ENCODE measurements at regions not wholly inside any gene's neighbourhood (a gene's known extent, or its start where the extent isn't known, plus 50 kb on each side); places are given as distances from the start of the nearest gene placed in this dataset.

DNA sequence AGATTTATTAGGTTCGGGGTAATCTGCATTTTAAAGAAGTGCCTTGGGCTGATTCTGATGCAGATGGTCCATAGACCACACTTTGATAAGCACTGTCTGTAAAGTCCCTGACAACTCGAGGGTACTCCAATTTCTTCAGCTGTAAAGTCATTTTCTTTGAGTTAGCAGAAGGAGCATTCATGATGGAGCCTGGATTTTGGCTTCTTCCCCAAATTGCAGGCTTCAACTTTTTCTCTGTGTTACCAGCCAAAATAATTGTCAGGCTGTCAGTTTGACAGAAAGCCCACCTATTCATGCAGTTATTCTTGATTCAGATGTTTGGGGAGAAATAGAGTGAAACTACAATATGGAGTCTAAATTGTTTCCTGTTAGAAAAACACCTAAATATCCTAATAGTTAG, 66.0 kb downstream of the RPL37A start:
- CTCF ChIA-PET (ENCODE audit: low intra/inter-chr PET ratio) = no interaction called here
- no peaks in the 10 kb centered on the region for H3K36me3 ChIP-seq (ENCODE audit: control insufficient read depth, insufficient read depth, low read length)
- TF ChIP-seq CXXC5 (CRISPR knock-in tag; IDR thresholded peaks at IDR 0.05) (no peak), ZNF143 (CRISPR knock-in tag; IDR thresholded peaks at IDR 0.05) (no peak), ZNF184 (CRISPR knock-in tag; IDR thresholded peaks at IDR 0.05) (no peak), SMAD1 (IDR thresholded peaks at IDR 0.05; ENCODE audit: low read depth, low read length, partially characterized antibody) (no peak), POLR2AphosphoS5 (IDR thresholded peaks at IDR 0.05; ENCODE audit: control insufficient read depth, insufficient read depth, low read depth, low read length) (no peak), DNMT1 (IDR thresholded peaks at IDR 0.05) (no peak), HOXB6 (CRISPR knock-in tag; IDR thresholded peaks at IDR 0.05; ENCODE audit: borderline replicate concordance) (no peak), FOXA3 (CRISPR knock-in tag; conservative IDR thresholded peaks at IDR 0.05 in 1 of 2, IDR thresholded peaks at IDR 0.05 in 1 of 2) (no peak), ATF7 (IDR thresholded peaks at IDR 0.05) (no peak)
- TF ChIP-seq, protein P1, sequence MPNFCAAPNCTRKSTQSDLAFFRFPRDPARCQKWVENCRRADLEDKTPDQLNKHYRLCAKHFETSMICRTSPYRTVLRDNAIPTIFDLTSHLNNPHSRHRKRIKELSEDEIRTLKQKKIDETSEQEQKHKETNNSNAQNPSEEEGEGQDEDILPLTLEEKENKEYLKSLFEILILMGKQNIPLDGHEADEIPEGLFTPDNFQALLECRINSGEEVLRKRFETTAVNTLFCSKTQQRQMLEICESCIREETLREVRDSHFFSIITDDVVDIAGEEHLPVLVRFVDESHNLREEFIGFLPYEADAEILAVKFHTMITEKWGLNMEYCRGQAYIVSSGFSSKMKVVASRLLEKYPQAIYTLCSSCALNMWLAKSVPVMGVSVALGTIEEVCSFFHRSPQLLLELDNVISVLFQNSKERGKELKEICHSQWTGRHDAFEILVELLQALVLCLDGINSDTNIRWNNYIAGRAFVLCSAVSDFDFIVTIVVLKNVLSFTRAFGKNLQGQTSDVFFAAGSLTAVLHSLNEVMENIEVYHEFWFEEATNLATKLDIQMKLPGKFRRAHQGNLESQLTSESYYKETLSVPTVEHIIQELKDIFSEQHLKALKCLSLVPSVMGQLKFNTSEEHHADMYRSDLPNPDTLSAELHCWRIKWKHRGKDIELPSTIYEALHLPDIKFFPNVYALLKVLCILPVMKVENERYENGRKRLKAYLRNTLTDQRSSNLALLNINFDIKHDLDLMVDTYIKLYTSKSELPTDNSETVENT (CRISPR knock-in tag; IDR thresholded peaks at IDR 0.05) = no peak
- TF ChIP-seq, protein P2, sequence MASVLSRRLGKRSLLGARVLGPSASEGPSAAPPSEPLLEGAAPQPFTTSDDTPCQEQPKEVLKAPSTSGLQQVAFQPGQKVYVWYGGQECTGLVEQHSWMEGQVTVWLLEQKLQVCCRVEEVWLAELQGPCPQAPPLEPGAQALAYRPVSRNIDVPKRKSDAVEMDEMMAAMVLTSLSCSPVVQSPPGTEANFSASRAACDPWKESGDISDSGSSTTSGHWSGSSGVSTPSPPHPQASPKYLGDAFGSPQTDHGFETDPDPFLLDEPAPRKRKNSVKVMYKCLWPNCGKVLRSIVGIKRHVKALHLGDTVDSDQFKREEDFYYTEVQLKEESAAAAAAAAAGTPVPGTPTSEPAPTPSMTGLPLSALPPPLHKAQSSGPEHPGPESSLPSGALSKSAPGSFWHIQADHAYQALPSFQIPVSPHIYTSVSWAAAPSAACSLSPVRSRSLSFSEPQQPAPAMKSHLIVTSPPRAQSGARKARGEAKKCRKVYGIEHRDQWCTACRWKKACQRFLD (CRISPR knock-in tag; IDR thresholded peaks at IDR 0.05) = no peak
- TF ChIP-seq, protein P3, sequence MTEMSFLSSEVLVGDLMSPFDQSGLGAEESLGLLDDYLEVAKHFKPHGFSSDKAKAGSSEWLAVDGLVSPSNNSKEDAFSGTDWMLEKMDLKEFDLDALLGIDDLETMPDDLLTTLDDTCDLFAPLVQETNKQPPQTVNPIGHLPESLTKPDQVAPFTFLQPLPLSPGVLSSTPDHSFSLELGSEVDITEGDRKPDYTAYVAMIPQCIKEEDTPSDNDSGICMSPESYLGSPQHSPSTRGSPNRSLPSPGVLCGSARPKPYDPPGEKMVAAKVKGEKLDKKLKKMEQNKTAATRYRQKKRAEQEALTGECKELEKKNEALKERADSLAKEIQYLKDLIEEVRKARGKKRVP (CRISPR knock-in tag; IDR thresholded peaks at IDR 0.05) = no peak
- H4K20me1 ChIP-seq (replicated peaks; ENCODE audit: control insufficient read depth, insufficient read depth, low read length) = no peaks in the 10 kb centered on the region
- no peak for FAIRE-seq
- H3K27me3 ChIP-seq (ENCODE audit: control insufficient read depth in 2 of 2, insufficient read depth in 2 of 2, low read length in 2 of 2) = peaks cover 6 to 24% of the 10 kb centered on the region in 2 experiments
- no peak for DNase-seq (ENCODE audit: extremely low read depth in 1 of 4, low spot score in 3 of 4)
- no TSS peak for BruUV-seq (replicated peaks)
- H2AFZ ChIP-seq (ENCODE audit: low read depth, low read length) = no peak overlapping the region
- in situ Hi-C loops (cut with MboI) = no loop called here
- H3K4me3 ChIP-seq = no peak overlapping the region
- intact Hi-C loops (cut with micrococcal nuclease) = no loop called here
- WGBS (ENCODE audit: insufficient coverage, low coverage, missing lambda C conversion rate) = 0% methylated on average over 2 of the region's 2 CpGs
- H3K79me2 ChIP-seq (ENCODE audit: control insufficient read depth, insufficient read depth, low read length) = no peaks in the 10 kb centered on the region
- H3K4me1 ChIP-seq (replicated peaks in 1 of 2; ENCODE audit: control insufficient read depth in 2 of 2, insufficient read depth in 2 of 2, low read length in 2 of 2) = no peaks in the 10 kb centered on the region
- no peak for ATAC-seq
- POLR2A ChIA-PET = interaction anchor here (0.5 to 0.6 kb wide), 2 partner anchors 10 to 372 kb away, joined by 3 read pairs; no protein-coding TSS in a partner anchor
- no peak overlapping the region for H3K27ac ChIP-seq (ENCODE audit: extremely low read depth, low read depth, low read length)
- no peak overlapping the region for H3K4me2 ChIP-seq (ENCODE audit: insufficient read depth, low read length)
- no peak overlapping the region for H3K9ac ChIP-seq (ENCODE audit: insufficient read depth in 1 of 2, low read depth in 2 of 2, low read length in 2 of 2)
- H3K9me3 ChIP-seq (replicated peaks; ENCODE audit: control insufficient read depth, insufficient read depth, low read depth, low read length) = no peaks in the 10 kb centered on the region
- H3K9me1 ChIP-seq (ENCODE audit: control insufficient read depth, insufficient read depth, low read length) = no peaks in the 10 kb centered on the region
